HEK293 (cell line): ENCODE measurements at regions not wholly inside any gene's neighbourhood (a gene's known extent, or its start where the extent isn't known, plus 50 kb on each side); places are given as distances from the start of the nearest gene placed in this dataset.

ENCODE experiments used
- ZNF274 ChIP-seq, 2 experiments: fragments of 200-500 bp in 1 of 2; fragments of 450-650 bp in 1 of 2; sonication (Bioruptor generic) in 1 of 2; formaldehyde crosslinking in 1 of 2; IDR thresholded peaks; 2 replicates each; pipeline versions ENCODE4 v1.5.1 to v1.6.1; 2014 to 2016; ENCODE audit warnings: borderline replicate concordance in 1 of 2, inconsistent platforms in 1 of 2, low read length in 1 of 2, missing biosample characterization in 1 of 2, missing genetic modification characterization in 1 of 2
- TF ChIP-seq, protein P1 (sequence below): fragments of 450-650 bp; formaldehyde crosslinking; conservative IDR thresholded peaks from 2 replicates; pipeline ENCODE4 v1.5.1; 2016; ENCODE audit warnings: low read depth, missing biosample characterization, missing genetic modification characterization

DNA sequence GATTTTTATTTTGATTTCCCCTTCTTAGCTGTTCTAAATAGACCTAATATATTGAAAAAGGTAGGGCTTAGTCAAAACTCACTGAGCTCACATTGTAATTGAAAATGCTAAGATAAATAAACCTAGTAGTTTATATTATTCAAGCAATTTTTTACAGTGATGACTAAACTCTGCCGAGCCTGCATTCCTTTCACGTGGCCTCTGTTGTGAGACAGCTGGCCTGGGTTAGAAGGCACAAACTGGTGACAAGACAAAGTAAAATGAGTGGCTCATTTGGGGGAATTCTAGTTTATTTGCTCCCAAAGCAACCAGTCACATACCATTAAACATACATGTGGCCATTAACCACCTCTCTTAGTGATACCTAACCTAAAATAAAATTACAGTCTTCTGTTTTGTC is 169.4 kb upstream of the TEX13C start:
- TF ChIP-seq ZNF274 (IDR thresholded peaks at IDR 0.05; ENCODE audit: low read length) (no peak), ZNF274 (tag by site-specific recombination; IDR thresholded peaks at IDR 0.05; ENCODE audit: borderline replicate concordance) (no peak)
- TF ChIP-seq, protein P1, sequence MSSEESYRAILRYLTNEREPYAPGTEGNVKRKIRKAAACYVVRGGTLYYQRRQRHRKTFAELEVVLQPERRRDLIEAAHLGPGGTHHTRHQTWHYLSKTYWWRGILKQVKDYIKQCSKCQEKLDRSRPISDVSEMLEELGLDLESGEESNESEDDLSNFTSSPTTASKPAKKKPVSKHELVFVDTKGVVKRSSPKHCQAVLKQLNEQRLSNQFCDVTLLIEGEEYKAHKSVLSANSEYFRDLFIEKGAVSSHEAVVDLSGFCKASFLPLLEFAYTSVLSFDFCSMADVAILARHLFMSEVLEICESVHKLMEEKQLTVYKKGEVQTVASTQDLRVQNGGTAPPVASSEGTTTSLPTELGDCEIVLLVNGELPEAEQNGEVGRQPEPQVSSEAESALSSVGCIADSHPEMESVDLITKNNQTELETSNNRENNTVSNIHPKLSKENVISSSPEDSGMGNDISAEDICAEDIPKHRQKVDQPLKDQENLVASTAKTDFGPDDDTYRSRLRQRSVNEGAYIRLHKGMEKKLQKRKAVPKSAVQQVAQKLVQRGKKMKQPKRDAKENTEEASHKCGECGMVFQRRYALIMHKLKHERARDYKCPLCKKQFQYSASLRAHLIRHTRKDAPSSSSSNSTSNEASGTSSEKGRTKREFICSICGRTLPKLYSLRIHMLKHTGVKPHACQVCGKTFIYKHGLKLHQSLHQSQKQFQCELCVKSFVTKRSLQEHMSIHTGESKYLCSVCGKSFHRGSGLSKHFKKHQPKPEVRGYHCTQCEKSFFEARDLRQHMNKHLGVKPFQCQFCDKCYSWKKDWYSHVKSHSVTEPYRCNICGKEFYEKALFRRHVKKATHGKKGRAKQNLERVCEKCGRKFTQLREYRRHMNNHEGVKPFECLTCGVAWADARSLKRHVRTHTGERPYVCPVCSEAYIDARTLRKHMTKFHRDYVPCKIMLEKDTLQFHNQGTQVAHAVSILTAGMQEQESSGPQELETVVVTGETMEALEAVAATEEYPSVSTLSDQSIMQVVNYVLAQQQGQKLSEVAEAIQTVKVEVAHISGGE, result no peak
